Ascending aorta (tissue), 2 donors: ENCODE measurements at regions not wholly inside any gene's neighbourhood (a gene's known extent, or its start where the extent isn't known, plus 50 kb on each side); places are given as distances from the start of the nearest gene placed in this dataset.

Source experiments
- DNase-seq, 2 donors: peaks; one replicate each; pipeline ENCODE4 v3.0.0-alpha.2; 2019; ENCODE audit warnings: low spot score in 2 of 2
- H3K27ac ChIP-seq, 2 donors: fragments of 200-600 bp; sonication (generic); one replicate each; pipeline ENCODE4 v1.5.1; 2016 to 2017; ENCODE audit warnings: mild to moderate bottlenecking in 1 of 2
- H3K27me3 ChIP-seq: fragments of 200-600 bp; sonication (generic); one replicate; pipeline ENCODE4 v1.5.1; 2017
- H3K36me3 ChIP-seq, 2 donors: fragments of 200-600 bp; sonication (generic); one replicate each; pipeline ENCODE4 v1.5.1; 2016
- H3K4me1 ChIP-seq, 2 donors: fragments of 200-600 bp; sonication (generic); one replicate each; pipeline ENCODE4 v1.5.1; 2016 to 2017; ENCODE audit warnings: mild to moderate bottlenecking in 1 of 2
- H3K4me3 ChIP-seq, 2 donors: fragments of 200-600 bp; sonication (generic); one replicate each; pipeline ENCODE4 v1.5.1; 2016 to 2017; ENCODE audit warnings: mild to moderate bottlenecking in 1 of 2
- H3K9me3 ChIP-seq, 2 donors: fragments of 200-600 bp; sonication (generic); one replicate each; pipeline ENCODE4 v1.5.1; 2016
- intact Hi-C: fragments of 100-400 bp; cut with DNase I; formaldehyde crosslinking; loops from one replicate; pipeline ENCODE4 v1.15.1; 2023
- TF ChIP-seq, protein P1 (sequence below), 3 experiments: fragments of 200-600 bp in 2 of 3; fragments of 450-650 bp in 1 of 3; sonication (generic) in 2 of 3; IDR thresholded peaks; one replicate each; pipeline ENCODE4 v1.5.1; 2016 to 2019; ENCODE audit warnings: antibody characterized with exemption in 3 of 3, mild to moderate bottlenecking in 1 of 3, moderate library complexity in 1 of 3

DNA sequence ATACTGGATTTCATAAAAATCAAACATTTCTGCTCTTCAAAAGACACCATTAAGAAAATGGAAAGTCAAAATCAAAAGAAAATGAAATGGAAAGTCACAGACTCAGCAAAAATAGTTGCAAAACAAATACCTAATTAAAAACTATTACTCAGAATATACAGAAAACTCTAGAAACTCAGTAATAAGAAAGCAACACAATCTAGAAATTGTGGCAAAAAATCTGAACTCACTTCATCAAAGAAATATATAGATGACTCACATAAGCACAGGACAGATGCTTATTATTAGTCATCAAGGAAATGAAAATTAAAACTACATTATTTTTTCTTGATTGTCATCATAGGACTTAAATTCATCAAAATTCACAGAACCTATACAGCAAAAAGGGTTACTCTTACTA, 430.0 kb downstream of the SHQ1 start:
- intact Hi-C loops = no loop called here
- Histone ChIP-seq H3K9me3 (peaks cover 0 to 22% of the 10 kb centered on the region in 2 donors), H3K4me3 (no peak overlapping the region)

DNA sequence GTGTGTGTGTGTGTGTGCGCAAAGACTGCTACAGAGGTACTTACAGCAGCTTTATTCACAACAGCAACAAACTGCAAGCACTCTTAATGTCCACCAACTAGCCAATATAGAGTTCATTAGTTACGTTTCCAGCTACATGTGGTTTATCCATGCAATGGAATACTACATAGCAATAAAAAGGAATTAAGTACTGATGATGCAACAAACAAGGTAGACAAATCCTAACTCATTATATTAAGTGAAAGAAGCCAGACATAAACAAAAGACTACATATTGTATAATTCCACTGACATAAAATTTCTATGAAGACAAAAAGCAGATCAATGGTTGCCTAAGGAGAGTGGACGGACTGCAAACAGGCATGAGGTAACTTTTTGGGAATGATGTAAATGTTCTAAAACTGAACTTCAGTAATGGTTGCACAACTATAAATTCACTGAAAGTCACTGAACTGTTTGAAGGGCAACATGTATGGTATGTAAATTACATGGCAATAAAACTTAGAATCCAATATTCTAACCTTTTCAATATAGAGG, 433.7 kb downstream of the SHQ1 start:
- Histone ChIP-seq H3K27me3 (no peaks in the 10 kb centered on the region), H3K4me1 (peaks cover 0 to 3% of the 10 kb centered on the region in 2 donors), H3K4me3 (no peak overlapping the region), H3K9me3 (no peaks in the 10 kb centered on the region), H3K27ac (no peak overlapping the region), H3K36me3 (no peaks in the 10 kb centered on the region)
- DNase-seq = no peak
- intact Hi-C loops = no loop called here
- TF ChIP-seq, protein P1, sequence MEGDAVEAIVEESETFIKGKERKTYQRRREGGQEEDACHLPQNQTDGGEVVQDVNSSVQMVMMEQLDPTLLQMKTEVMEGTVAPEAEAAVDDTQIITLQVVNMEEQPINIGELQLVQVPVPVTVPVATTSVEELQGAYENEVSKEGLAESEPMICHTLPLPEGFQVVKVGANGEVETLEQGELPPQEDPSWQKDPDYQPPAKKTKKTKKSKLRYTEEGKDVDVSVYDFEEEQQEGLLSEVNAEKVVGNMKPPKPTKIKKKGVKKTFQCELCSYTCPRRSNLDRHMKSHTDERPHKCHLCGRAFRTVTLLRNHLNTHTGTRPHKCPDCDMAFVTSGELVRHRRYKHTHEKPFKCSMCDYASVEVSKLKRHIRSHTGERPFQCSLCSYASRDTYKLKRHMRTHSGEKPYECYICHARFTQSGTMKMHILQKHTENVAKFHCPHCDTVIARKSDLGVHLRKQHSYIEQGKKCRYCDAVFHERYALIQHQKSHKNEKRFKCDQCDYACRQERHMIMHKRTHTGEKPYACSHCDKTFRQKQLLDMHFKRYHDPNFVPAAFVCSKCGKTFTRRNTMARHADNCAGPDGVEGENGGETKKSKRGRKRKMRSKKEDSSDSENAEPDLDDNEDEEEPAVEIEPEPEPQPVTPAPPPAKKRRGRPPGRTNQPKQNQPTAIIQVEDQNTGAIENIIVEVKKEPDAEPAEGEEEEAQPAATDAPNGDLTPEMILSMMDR (IDR thresholded peaks at IDR 0.05) = no peak

More for the DNA sequence above, 430.0 kb downstream of the SHQ1 start:
- no peak for DNase-seq
- H3K36me3 ChIP-seq = no peaks in the 10 kb centered on the region
- H3K27ac ChIP-seq = no peak overlapping the region
- H3K27me3 ChIP-seq = no peaks in the 10 kb centered on the region
- H3K4me1 ChIP-seq = peaks cover 0 to 3% of the 10 kb centered on the region in 2 donors
- TF ChIP-seq, protein P1 (IDR thresholded peaks at IDR 0.05) = no peak

DNA sequence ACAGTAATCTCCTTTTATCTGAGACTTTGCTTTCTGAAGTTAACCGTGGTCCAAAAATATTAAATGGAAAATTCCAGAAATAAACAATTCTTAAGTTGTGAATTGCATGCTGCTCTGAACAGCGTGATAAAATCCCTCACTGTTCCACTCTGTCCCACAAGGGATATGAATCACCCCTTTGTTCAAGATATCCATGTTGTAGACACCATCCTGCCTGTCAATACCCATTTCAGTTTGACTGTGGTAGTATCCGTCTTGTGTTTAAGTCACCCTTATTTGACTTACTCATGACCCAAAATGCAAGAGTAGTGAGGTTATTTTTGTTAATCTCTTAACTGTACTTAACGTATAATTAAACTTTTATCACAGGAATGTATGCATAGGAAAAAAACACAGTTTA, 435.0 kb downstream of the SHQ1 start:
- H3K9me3 ChIP-seq = no peaks in the 10 kb centered on the region
- peaks cover 0 to 3% of the 10 kb centered on the region in 2 donors for H3K4me1 ChIP-seq
- H3K27me3 ChIP-seq = no peaks in the 10 kb centered on the region
- H3K36me3 ChIP-seq = no peaks in the 10 kb centered on the region
- intact Hi-C loops = no loop called here
- H3K27ac ChIP-seq = no peak overlapping the region
- no peak for DNase-seq
- H3K4me3 ChIP-seq = no peak overlapping the region
- TF ChIP-seq, protein P1 (IDR thresholded peaks at IDR 0.05) = no peak

DNA sequence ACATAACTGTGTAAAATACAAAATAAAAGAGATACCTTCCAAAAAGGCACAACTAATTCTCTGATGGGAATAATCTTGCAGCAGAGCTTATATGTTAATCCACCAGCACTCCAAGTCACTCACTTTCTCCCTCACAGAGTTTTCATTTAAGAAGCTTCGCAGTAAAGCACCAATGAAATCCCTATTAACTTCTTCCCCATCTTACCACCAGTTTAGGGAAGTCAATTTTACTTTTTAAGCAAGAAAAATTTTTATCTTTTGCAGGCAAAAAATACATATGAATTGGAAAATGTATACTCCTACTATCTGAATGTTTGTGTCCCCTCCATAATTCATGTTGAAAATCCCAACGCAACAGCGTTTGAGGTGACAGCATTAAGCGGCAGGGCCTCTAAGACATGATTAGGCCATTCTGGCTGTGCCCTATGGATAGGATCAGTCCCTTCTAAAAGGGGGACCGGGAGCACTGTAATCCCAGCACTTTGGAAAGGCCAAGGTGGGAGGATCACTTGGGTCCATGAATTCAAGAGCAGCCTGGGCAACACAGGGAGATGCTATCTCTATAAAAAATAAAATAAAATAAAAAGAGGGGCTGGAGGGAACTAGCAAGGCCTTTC, 435.8 kb downstream of the SHQ1 start:
- H3K27me3 ChIP-seq = no peaks in the 10 kb centered on the region
- TF ChIP-seq, protein P1 (IDR thresholded peaks at IDR 0.05) = no peak
- DNase-seq = no peak
- no peak overlapping the region for H3K4me3 ChIP-seq
- no peaks in the 10 kb centered on the region for H3K9me3 ChIP-seq
- intact Hi-C loops = no loop called here
- H3K36me3 ChIP-seq = no peaks in the 10 kb centered on the region
- H3K27ac ChIP-seq = no peak overlapping the region
- H3K4me1 ChIP-seq = no peaks in the 10 kb centered on the region

DNA sequence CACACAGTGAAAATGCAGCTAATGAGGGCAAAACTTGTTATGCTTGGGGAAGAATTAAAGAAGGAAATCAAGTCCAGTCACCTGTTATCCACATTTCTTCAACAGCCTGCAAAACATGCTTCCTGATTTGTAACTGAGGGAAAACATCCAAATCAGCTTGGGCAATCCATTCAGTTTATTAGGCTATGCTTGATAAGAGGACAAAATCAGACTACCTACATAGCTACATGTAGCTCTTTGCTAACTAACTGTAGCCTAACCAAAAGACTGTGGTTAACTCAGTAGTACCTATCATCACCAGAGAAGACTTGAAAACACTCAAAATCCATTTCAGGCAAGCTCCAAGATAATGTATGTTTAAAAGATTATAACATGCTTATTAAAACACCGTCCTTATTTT, 436.4 kb downstream of the SHQ1 start:
- H3K9me3 ChIP-seq = no peaks in the 10 kb centered on the region
- TF ChIP-seq, protein P1 (IDR thresholded peaks at IDR 0.05) = no peak
- no peaks in the 10 kb centered on the region for H3K4me1 ChIP-seq
- intact Hi-C loops = no loop called here
- no peaks in the 10 kb centered on the region for H3K36me3 ChIP-seq
- H3K27me3 ChIP-seq = no peaks in the 10 kb centered on the region
- no peak for DNase-seq
- H3K4me3 ChIP-seq = no peak overlapping the region
- H3K27ac ChIP-seq = no peak overlapping the region
